ENCODE measurements at regions not wholly inside any gene's neighbourhood (a gene's known extent, or its start where the extent isn't known, plus 50 kb on each side); places are given as distances from the start of the nearest gene placed in this dataset.
A peak's percentile ranks its signal among the peaks of the same experiment; 100 is the strongest.
"Not testable (repeated sequence)": the region's sequence is repeated elsewhere in the genome, so short reads cannot be mapped to it uniquely, and the experiment has no call there.

DNA sequence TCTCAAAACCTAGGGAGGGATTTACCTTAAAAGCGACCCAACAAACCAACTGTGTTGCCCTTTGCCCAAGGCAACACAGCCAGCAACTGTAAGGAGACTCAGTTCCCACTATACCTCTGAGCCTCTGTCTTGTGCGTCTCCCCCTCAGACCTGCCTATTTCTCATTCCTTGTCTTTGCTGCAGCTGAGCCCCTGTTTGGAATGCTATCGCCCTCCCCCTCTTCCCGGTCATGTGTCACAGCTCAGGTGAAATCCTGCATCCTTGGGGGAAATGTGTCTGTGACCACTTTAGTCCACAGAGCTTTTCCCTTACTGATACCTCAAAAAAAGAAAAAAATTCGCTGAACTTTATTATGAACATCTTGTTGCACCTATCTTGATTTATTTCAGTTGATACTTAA lies 52.0 kb upstream of the LRIG1 start:
- Histone ChIP-seq H3K4me1 (ENCODE audit: control insufficient read depth, insufficient read depth, low read length, unreplicated experiment) (peaks cover 19% of the 10 kb centered on the region), H3K79me2 (ENCODE audit: control insufficient read depth, insufficient read depth, low read length, unreplicated experiment) (no peaks in the 10 kb centered on the region), H2AFZ (ENCODE audit: low read length, unreplicated experiment) (no peak overlapping the region), H3K27ac (ENCODE audit: low read depth, low read length) (no peak overlapping the region), H3K36me3 (ENCODE audit: insufficient read depth, low read length) (no peaks in the 10 kb centered on the region), H3K4me3 (ENCODE audit: low read depth, low read length) (no peak overlapping the region), H3K27me3 (ENCODE audit: insufficient read depth, low read length) (no peaks in the 10 kb centered on the region)

DNA sequence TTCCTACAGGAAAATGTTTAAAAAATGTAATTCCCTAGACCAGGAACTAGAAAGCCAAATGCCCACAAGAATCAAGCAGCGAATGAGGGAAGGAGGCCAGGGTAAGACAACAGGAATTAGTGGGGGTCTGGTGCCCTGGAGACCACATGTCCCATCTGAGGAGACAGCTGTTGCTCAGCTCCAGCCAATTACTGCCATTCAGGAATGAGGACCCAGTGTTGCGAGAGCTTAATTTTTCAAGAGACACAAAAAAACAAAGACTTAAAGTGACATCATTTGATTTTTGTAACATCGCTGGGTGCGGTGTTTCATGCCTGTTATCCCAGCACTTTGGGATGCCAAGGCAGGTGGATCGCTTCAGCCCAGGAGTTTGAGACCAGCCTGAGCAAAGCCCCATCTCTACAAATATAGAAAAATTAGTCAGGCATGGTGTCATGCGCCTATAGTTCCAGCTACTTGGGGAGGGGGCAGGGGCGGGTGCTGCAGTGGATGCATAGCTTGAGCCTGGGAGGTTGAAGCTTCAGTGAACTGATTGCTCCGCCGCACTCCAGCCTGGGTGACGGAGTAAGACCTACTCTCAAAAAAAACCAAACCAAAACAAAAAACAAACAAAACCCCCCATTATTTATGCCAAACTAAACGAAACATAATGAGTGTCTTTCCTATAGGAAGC lies 52.8 kb upstream of the LRIG1 start:
- Histone ChIP-seq H3K4me3 (ENCODE audit: low read depth, low read length) (no peak overlapping the region), H2AFZ (ENCODE audit: low read length, unreplicated experiment) (no peak overlapping the region)

DNA sequence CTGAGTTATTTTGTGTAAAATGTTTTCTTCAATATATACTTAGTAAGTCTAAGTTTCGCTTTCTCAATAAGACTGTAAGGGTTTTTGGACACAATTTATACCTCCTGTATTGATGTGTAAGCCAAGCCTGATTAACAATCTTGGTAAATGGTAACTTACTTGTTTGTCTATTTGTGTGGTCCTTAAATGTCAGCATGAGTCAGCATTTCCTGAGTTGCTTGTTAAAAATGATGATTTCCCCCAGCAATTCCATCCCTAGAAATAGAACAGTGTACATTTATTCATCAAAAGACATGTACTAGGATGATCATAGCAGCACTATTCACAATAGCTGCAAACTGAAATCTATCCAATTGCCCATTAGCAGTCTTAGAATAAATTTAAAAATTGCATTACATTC lies 53.4 kb upstream of the LRIG1 start:
- no peak overlapping the region for H3K4me3 ChIP-seq (ENCODE audit: low read depth, low read length)
- H3K4me1 ChIP-seq (ENCODE audit: control insufficient read depth, insufficient read depth, low read length, unreplicated experiment) = peaks cover 19% of the 10 kb centered on the region
- H3K27me3 ChIP-seq (ENCODE audit: insufficient read depth, low read length) = no peaks in the 10 kb centered on the region
- no peaks in the 10 kb centered on the region for H3K79me2 ChIP-seq (ENCODE audit: control insufficient read depth, insufficient read depth, low read length, unreplicated experiment)
- H3K36me3 ChIP-seq (ENCODE audit: insufficient read depth, low read length) = no peaks in the 10 kb centered on the region
- H3K27ac ChIP-seq (ENCODE audit: low read depth, low read length) = peak overlapping the region; percentile 37; the same call in 1 of the 2 replicates
- H2AFZ ChIP-seq (ENCODE audit: low read length, unreplicated experiment) = no peak overlapping the region

More for the DNA sequence above, 52.8 kb upstream of the LRIG1 start:
- peak overlapping the region; percentile 37; the same call in 1 of the 2 replicates for H3K27ac ChIP-seq (ENCODE audit: low read depth, low read length)
- no peaks in the 10 kb centered on the region for H3K27me3 ChIP-seq (ENCODE audit: insufficient read depth, low read length)
- no peaks in the 10 kb centered on the region for H3K36me3 ChIP-seq (ENCODE audit: insufficient read depth, low read length)
- H3K4me1 ChIP-seq (ENCODE audit: control insufficient read depth, insufficient read depth, low read length, unreplicated experiment) = peaks cover 19% of the 10 kb centered on the region
- no peaks in the 10 kb centered on the region for H3K79me2 ChIP-seq (ENCODE audit: control insufficient read depth, insufficient read depth, low read length, unreplicated experiment)

DNA sequence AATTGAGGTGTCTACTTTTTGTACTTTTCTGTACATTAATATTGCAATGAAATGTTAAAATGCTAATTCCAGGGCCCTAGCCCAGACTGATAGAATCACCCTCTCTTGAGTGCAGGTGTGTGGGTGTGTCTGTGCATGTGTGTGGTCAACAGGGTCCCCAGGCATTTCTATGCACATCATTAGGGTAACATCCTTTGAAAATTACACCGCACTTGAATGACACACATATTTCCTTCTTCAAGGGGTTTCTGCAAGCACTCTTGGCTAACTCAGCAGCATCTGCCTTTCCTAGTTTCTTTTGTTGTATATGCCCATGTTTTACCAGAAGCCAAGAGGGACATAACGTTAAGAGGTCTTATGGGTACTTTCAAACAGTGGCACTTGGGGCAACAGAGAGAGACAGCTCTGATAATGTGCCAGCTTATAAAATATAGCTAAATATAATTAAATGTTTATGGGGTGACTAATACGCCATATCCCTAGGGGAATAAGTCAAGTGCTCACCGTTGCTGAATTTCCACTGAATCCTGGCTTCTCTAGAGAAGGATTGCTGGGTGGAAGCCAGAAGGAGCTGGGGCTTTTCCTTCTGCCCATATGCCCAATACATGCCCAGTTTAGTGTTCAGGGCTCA lies 54.5 kb upstream of the LRIG1 start:
- Histone ChIP-seq H3K79me2 (ENCODE audit: control insufficient read depth, insufficient read depth, low read length, unreplicated experiment) (no peaks in the 10 kb centered on the region), H3K27ac (ENCODE audit: low read depth, low read length) (no peak overlapping the region), H3K27me3 (ENCODE audit: insufficient read depth, low read length) (no peaks in the 10 kb centered on the region), H3K4me1 (ENCODE audit: control insufficient read depth, insufficient read depth, low read length, unreplicated experiment) (peaks cover 19% of the 10 kb centered on the region), H3K36me3 (ENCODE audit: insufficient read depth, low read length) (no peaks in the 10 kb centered on the region), H2AFZ (ENCODE audit: low read length, unreplicated experiment) (no peak overlapping the region), H3K4me3 (ENCODE audit: low read depth, low read length) (no peak overlapping the region)

DNA sequence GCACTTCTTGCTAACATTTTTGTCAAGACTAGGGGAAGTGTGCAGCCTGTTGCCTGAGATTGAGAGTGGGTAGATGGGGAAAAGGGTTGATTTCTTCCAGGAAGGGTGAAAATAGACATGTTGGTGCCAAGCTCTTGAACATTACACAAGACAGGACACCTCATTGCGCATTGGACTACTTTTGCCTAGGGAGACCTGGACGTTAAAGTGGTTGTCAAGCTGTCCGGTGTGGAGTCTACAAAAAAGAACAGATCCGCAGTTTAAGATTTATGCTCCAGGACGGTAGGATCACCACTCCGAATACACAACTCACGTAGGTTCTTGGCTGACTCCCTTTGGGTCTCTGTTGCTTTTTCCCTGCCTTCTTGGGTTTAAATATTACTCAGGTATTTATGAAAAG lies 56.3 kb upstream of the LRIG1 start:
- Histone ChIP-seq H3K27me3 (ENCODE audit: insufficient read depth, low read length) (no peaks in the 10 kb centered on the region), H3K36me3 (ENCODE audit: insufficient read depth, low read length) (no peaks in the 10 kb centered on the region), H3K79me2 (ENCODE audit: control insufficient read depth, insufficient read depth, low read length, unreplicated experiment) (no peaks in the 10 kb centered on the region), H3K27ac (ENCODE audit: low read depth, low read length) (no peak overlapping the region), H3K4me3 (ENCODE audit: low read depth, low read length) (no peak overlapping the region), H3K4me1 (ENCODE audit: control insufficient read depth, insufficient read depth, low read length, unreplicated experiment) (peaks cover 23% of the 10 kb centered on the region), H2AFZ (ENCODE audit: low read length, unreplicated experiment) (no peak overlapping the region)

DNA sequence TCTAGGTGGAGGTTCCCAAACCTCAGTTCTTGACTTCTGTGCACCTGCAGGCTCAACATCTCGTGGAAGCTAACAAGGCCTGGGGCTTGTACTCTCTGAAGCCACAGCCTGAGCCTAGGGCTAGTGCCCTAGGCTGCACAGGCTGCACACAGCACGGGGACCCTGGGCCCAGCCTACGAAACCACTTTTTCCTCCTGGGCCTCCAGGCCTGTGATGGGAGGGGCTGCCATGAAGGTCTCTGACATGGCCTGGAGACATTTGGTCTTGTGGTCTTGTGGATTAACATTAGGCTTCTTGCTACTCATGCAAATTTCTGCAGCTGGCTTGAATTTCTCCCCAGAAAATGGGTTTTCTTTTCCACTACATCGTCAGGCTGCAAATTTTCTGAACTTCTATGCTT lies 59.1 kb upstream of the LRIG1 start:
- H3K79me2 ChIP-seq (ENCODE audit: control insufficient read depth, insufficient read depth, low read length, unreplicated experiment); H3K36me3 ChIP-seq (ENCODE audit: insufficient read depth, low read length); H3K4me3 ChIP-seq (ENCODE audit: low read depth, low read length); H2AFZ ChIP-seq (ENCODE audit: low read length, unreplicated experiment); H3K27me3 ChIP-seq (ENCODE audit: insufficient read depth, low read length); H3K27ac ChIP-seq (ENCODE audit: low read depth, low read length): not testable (repeated sequence)
- H3K4me1 ChIP-seq (ENCODE audit: control insufficient read depth, insufficient read depth, low read length, unreplicated experiment) = peaks cover 17% of the 10 kb centered on the region

DNA sequence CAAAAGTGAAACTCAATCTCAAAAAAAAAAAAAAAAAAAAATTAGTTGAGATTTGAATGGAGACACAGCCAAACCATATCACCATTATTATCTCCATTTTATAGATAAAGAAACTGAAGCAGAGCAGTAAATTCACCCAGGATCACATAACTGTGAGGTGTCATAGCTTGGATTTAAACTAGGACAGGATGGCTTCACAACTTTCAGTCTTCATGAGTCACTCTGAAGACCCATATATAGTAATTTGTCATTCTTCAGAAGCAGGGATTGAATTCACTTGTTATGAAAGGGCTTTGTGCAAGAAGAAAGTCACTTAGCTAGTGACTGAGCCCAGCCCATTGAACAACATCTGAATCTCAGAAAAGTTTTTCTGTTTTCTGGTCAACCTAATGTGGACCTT lies 60.5 kb upstream of the LRIG1 start:
- Histone ChIP-seq H3K27me3 (ENCODE audit: insufficient read depth, low read length) (no peaks in the 10 kb centered on the region), H3K4me3 (ENCODE audit: low read depth, low read length) (no peak overlapping the region), H3K27ac (ENCODE audit: low read depth, low read length) (no peak overlapping the region), H3K4me1 (ENCODE audit: control insufficient read depth, insufficient read depth, low read length, unreplicated experiment) (peaks cover 8% of the 10 kb centered on the region), H3K79me2 (ENCODE audit: control insufficient read depth, insufficient read depth, low read length, unreplicated experiment) (no peaks in the 10 kb centered on the region), H2AFZ (ENCODE audit: low read length, unreplicated experiment) (no peak overlapping the region), H3K36me3 (ENCODE audit: insufficient read depth, low read length) (no peaks in the 10 kb centered on the region)

DNA sequence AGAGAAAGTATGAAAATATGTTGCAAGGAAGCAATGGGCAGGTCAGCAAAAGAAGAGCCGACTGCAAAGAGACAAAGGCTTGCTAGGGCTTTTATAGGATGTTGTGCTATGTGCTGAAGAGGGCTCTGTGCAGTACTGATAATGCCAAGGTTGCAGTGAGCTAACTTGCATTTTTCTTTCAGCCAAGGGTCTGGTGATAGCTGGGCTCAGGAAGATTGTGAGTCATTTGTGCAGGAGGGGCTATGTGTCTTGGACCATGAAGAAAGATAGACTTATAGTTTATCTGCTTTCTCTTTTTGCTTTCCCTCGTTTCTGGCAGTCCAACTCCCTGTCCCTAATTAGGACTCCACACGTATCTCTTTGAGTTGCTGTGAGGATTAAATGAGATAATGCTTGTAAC lies 64.5 kb upstream of the LRIG1 start:
- H3K79me2 ChIP-seq (ENCODE audit: control insufficient read depth, insufficient read depth, low read length, unreplicated experiment) = no peaks in the 10 kb centered on the region
- peaks cover 8% of the 10 kb centered on the region for H3K4me1 ChIP-seq (ENCODE audit: control insufficient read depth, insufficient read depth, low read length, unreplicated experiment)
- H3K36me3 ChIP-seq (ENCODE audit: insufficient read depth, low read length) = no peaks in the 10 kb centered on the region
- no peak overlapping the region for H2AFZ ChIP-seq (ENCODE audit: low read length, unreplicated experiment)
- H3K4me3 ChIP-seq (ENCODE audit: low read depth, low read length) = no peak overlapping the region
- no peak overlapping the region for H3K27ac ChIP-seq (ENCODE audit: low read depth, low read length)
- H3K27me3 ChIP-seq (ENCODE audit: insufficient read depth, low read length) = no peaks in the 10 kb centered on the region

DNA sequence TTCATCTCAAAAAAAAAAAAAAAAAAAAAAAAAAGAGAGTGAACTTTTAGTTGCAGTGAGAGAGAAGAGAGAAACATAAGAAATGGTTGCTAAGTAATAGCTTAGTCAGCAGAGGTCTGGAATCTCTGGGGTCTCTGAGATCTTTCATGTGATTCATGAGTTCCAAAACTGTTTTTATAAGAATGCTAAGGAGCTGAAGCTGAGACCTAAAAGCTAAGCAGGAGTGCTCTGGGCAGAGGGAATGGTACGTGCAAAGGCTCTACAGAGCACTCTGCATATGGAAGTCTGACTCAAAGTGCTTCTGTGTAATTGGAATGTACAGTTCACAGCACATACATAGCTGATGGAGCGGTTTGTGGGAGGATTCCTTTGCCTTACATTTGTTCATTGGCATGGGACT lies 66.3 kb upstream of the LRIG1 start:
- H3K36me3 ChIP-seq (ENCODE audit: insufficient read depth, low read length) = no peaks in the 10 kb centered on the region
- H3K4me1 ChIP-seq (ENCODE audit: control insufficient read depth, insufficient read depth, low read length, unreplicated experiment) = peaks cover 3% of the 10 kb centered on the region
- no peaks in the 10 kb centered on the region for H3K27me3 ChIP-seq (ENCODE audit: insufficient read depth, low read length)
- H3K4me3 ChIP-seq (ENCODE audit: low read depth, low read length) = no peak overlapping the region
- peak overlapping the region; percentile 46 for H3K27ac ChIP-seq (ENCODE audit: low read depth, low read length)
- H2AFZ ChIP-seq (ENCODE audit: low read length, unreplicated experiment) = no peak overlapping the region
- no peaks in the 10 kb centered on the region for H3K79me2 ChIP-seq (ENCODE audit: control insufficient read depth, insufficient read depth, low read length, unreplicated experiment)

DNA sequence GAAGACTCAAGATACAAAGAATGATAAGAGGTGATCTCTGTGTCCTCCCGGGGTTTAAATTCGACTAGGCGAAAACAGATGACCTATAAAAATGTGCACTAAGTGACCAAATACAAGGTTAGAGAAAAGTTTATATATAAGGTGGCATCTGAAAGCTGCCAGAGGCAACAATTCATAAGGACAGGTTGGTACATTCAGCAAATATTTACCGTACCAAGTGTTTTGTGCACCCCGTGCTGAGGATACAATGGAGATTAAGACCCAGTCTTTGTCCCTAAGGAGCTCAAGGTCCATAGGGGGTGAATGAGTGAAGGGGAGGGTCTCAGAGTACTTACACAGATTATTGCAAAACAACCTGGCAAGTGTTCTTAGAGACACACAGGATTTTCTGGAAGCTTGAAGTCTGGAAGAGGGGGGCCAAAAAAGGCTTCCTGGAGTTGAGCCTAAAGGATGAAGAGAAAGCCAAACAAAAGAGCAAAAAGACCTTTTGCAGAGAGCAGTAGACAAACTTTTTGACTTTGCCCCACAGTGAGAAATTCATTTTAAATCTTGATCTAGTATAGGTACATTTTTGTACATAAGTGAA lies 71.4 kb upstream of the LRIG1 start:
- H3K4me1 ChIP-seq (ENCODE audit: control insufficient read depth, insufficient read depth, low read length, unreplicated experiment) = no peaks in the 10 kb centered on the region
- H2AFZ ChIP-seq (ENCODE audit: low read length, unreplicated experiment) = no peak overlapping the region
- no peak overlapping the region for H3K27ac ChIP-seq (ENCODE audit: low read depth, low read length)
- no peak overlapping the region for H3K4me3 ChIP-seq (ENCODE audit: low read depth, low read length)
- no peaks in the 10 kb centered on the region for H3K36me3 ChIP-seq (ENCODE audit: insufficient read depth, low read length)
- H3K79me2 ChIP-seq (ENCODE audit: control insufficient read depth, insufficient read depth, low read length, unreplicated experiment) = no peaks in the 10 kb centered on the region
- no peaks in the 10 kb centered on the region for H3K27me3 ChIP-seq (ENCODE audit: insufficient read depth, low read length)

All from ACC112 (cell line).